NCI-H2171 treated with DMSO at 0.1 percent for 48 hours (cell line): ENCODE measurements at regions not wholly inside any gene's neighbourhood (a gene's known extent, or its start where the extent isn't known, plus 50 kb on each side); places are given as distances from the start of the nearest gene placed in this dataset.

Experiments used
- DNase-seq: peaks from one replicate; lab custom pipeline; 2025; lab: John Stamatoyannopoulos, UW

DNA sequence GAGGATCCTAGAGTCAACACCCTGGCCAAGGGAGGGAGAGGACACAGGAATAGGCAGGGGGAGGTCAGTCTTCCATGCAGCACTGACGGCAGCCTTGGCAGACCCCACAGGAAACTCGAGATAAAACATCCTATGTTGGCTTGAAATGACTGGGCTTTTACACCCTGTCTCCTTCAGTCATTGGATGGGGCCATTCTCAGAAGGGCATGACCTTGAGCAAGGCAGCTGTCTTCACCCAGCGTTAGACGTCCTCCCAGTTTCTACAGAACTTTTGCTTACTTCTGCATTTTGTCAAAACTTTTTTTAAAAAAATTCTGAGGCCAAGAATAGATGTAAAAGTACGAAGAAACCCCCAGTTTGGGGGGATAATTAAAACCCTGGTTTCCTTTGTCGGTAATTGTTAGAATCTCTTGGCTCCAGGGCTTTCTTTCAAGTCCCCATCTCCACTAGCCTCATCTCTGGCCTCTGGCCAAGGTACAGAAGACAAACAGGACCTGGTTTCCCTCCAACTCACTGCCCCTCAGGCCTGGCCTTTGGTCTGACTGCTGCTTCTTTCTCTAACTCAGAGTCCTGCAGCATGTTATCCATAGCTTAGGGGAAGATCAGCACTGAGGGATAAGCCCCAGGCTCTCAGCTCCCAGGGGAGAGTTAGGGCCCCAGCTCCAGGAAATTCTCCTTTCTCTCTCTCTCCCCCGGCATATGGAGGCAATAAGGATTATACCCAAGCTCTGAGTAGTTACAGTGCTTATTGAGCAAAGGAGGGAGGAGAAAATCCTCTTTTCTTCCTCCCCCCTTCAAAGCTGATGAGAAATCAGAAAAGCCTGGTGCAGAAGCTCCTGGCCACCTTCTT, 51.6 kb upstream of the KCND3 start:
- DNase-seq: no peak

- DNase-seq: no peak
Measured at GRCh38 chr1:112043901-112044300, 54.4 kb upstream of the KCND3 start.

DNA sequence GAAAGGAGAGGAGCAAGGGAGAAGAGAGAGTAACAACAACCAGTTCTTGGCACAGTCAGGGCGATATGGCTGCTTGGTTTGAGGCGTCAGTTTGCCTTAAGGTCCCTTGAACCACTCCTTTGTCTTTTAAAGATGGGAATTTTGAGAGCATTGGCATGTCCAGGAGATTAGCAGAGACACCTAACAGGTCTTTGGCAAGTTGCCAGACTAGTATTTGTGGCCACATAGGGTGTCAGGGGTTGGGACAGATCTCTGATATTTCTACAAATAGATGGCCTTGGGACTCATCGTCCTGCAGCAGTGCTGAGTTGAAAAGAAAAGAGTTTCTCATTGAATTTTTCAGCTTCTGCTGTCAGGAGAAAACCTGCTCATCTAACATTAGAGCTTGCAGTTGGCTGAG, 55.3 kb upstream of the KCND3 start:
- no peak for DNase-seq

DNA sequence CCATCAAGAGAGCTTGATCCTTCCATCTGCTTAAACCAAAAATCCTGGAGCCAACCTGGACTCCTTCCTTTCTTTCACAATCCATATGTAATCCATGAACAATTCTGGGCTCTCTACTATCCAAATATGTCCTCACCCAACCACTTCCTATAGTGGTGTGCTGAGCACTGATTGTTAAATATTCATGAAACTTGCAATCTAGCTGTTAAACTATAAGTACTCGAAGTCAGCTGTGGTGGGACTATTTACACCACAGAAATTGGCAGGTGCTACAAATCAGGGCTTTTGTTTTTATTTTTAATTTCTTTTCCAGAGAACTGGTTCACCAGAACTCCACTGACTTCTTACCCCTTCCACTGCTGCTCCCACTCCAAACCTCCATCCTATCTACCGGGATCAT, 57.2 kb upstream of the KCND3 start:
- DNase-seq: no peak

DNA sequence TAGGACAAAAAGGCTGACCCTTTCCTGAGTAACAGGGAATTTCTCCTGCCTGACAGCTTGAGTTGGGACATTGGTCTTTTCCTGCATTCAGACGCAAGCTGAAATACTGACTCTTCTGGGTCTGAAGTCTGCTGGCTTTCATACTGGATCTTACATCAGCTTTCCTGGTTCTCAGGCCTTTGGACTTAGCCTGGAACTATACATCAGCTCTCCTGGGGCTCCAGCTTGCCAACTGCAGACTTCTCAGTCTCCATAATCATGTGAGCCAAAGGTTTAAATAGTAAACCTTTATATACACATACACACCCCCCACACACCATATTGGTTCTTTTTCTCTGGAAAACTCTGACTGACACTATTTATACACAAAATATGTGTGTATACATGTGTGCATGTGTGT, 59.0 kb upstream of the KCND3 start:
- DNase-seq: no peak

DNA sequence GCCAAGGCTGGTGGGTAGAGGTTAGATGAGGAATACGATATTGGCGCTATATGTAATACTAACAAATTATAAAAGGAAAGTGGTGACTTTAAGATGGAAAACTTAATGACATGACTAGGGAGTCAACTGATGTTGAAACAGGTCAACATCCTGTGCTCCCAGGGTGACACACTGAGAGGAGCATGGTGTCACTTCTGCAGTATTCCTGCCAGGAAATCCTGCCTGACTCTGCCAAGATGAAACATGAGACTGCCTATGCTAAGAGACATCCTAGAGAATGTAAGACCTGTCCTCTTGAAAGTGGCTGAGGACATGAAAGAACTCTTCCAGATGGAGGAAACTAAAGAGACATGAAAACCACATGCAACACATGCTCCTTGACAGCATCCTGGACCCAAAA, 65.0 kb upstream of the KCND3 start:
- peak; percentile 46 for DNase-seq

- DNase-seq: no peak
Measured at GRCh38 chr1:112056354-112056753, 66.9 kb upstream of the KCND3 start.

DNA sequence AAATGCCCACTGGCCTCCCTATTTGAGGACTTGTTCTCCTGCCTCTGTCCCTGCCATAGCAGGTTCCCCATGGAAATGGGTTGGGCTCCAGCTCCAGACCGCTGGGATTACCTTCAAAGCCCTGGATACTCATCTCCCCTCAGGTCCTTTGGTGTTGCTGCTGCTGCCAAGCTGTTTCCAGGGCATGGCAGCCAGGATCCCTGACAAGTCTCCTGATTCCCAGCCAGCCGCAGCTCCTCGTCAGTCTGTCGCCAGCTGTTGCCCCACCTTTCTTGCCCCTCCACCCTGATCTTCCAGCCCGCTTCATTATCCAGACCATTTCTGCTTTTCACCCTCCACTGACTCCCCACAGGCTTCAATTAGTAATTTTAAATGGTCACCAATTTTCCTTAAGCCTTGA, 68.3 kb upstream of the KCND3 start:
- peak; percentile 14 for DNase-seq

DNA sequence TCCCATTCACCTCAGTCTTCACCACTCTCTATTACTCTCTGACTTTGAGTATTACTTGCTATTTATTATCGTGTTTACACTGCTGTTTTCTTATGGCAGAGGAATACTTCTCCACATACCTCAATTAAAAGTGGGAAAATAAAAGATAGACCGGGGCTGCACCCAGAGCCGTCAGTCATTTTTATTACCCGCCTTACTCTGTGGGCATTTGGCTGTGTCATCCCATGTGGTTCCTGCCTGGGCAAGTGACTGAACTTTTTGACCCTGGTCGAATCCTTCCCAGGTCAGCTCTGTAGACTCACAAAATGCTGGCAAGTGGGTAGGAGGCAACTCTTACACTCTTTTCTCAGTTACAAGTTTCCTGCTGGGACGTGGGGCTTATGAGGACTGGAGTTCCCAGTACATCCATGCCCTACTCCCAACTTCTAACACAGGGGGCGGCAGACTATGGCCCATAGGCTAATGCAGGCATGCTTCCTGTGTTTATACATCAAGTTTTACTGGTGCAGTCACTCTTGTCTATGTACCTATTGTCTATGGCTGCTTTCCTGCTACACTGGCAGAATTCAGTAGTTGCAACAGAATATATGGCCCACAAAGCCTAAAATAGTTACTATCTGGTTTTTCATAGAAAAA, 69.5 kb upstream of the KCND3 start:
- DNase-seq: no peak

DNA sequence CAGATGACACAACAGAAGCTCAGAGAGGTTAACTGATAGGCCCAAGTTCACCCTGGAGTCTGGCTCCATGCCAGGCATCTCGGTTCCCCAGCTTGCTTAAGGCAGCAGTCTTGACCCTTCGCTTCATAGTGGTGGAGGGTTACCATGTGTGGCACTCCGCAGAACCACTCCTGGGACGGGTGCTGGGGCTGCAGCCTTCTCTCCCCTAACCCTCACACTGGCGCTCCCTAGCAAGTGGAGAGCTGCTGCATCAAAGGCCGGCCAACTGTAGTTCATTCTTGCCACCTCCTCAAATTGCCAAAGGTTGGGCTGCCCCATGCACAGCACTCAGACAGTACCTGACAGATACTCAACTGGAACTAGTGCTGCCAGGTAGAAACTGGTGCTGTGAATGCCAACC, 70.2 kb upstream of the KCND3 start:
- DNase-seq: no peak

DNA sequence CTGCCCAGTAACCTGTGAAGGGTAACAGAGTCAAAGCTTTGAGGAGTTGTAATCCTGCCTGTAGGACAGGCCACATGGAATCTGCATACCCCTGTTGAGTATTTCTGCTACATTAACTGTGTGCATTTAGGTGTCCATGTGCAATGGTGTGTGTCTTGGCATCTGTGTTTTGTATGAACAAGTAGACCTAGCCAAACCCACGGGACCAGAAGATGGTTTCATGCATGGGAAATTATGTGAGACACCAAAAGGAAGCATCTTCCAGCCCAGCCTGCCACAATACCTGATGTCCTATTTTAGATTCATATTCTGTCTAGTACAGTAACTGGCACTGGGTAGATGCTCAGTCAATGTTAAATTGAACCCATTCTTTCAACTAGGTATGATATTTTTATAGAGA, 70.8 kb upstream of the KCND3 start:
- DNase-seq: peak; percentile 3

DNA sequence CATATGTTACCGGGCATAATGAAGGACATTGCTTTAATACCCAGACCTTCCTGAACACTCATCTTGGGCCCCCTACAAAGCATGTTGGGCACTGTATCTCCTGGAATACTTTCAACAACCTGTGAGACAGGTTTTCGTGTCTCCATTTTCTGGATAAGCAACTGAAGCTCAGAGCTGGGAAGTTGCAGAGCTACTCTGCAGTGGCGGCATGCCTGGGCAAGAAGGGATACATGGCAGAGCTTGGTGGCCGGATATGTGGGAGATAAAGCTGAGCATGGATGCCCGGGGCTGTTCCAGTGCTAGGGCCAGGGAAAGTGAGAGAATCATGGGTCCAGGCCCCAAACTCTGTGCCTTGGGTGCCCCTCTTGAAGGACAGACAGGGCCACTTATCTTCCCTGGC, 71.6 kb upstream of the KCND3 start:
- no peak for DNase-seq

DNA sequence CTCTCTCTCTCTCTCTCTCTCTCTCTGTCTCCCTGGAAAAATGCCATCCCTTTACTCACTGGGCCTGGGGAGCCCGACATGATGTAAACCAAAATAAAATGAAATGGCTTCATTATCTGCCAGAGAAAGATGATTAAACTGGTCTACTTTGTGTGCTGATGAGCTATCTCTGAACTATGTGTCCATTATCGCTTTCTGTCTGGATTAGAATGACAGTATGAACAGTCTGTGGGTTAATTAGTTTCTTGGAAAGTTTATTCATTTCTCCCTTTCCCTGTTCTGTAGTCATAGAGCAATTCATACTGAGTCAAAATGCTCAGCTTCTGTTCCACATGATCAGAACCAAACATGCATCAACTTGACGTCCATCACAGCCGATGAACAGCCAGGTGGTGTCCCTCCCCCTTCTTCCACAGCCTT, 72.4 kb upstream of the KCND3 start:
- DNase-seq: no peak

DNA sequence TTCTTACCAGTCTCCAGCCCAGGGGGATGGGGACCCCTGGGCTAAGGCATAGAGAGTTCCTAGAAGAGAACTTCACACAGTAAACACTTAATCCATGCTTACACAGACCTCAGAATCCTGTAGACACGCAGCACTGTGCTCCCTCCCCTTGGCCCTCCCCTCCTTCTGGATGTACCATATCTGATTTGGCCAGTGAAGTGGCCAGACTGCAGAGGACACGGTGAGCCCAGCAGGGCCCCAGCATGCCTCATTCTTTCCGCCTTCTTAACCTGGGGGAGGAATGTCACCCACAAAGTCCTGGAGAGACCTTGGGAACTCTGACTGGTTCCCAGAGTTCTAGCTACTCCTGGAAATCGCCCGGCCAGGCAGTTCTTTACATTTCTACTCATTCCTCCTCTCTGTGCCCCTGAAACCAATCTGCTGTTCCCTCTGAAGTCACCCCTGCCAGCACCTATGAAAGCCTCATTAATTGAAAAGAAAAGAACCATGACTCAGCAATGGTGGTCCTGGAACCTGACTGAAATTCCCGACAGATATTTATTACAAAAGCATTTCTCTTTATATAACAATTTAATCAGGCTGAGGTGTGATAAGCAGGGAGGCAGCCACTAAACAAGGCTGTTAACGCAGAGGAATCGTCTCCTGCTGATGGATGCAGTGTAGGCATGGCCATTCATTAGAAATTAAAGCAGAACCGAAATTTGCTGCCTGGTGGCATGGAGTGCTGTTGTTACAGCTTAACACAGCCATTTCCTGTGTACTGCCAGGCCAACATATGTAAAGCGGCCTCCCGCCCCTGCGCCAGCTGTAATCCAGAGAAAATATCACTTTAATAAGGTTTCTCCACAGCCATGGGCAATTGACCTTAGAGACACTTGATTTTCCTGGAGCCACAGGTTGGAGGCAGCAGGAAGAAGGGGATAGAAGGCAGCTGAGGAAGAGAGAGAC, 74.6 kb upstream of the KCND3 start:
- DNase-seq: no peak

DNA sequence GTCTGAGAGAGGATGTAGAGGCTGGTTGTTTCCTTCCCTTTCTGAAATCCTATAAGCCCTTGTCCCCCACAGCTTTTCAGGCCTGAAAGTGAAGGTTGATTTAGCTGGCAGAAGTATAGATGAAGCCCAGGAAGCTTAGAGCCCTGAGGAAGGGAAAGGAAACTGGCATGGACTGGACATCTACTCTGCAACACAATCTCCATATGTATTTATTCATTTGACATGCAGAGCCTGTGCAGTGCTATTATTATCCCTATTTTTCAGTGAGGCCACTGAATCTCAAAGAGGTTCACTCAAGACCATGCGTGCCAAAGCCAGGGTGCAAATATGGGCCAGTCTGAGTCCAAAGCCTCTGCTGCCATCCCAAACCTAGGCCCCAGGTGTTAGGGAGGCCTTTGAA, 78.5 kb upstream of the KCND3 start:
- DNase-seq: no peak

- DNase-seq: no peak
Measured at GRCh38 chr1:112070677-112071076, 81.2 kb upstream of the KCND3 start.

DNA sequence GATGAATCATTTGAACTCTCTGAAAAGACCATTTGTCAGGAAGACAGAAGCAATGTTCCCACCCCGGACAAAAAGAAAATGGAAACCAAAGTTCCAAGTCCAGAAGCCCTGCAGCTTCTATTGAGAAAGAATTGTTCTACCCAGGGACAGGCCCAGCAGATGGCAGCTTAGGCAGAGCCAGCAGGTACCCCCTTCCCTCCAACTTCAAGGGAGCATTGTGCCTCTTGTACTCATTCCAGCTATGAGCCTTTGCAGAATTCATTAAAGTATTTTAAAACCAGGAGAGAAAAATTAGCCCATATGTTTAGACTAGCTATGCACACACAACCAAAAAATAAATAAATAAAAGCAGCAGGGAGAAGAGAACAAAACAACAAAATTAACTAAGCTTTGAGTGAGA, 85.2 kb upstream of the KCND3 start:
- DNase-seq: no peak

DNA sequence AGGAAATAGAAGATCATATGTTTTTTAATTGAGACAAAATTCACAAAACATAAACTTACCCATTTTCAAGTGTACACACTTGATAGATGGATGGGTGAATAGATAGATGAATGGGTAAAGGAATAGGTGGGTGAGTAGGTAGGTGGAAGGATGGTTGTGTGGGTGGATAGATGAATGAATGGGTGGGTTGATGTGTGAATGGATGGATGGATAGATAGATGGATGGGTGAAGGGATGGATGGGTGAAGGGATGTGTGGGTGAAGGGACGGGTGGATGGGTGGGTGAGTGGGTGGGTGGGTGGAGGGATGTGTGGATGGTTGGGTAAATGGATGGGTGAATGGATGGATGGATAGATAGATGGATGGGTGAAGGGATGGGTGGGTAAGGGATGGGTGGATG, 86.1 kb upstream of the KCND3 start:
- no peak for DNase-seq

DNA sequence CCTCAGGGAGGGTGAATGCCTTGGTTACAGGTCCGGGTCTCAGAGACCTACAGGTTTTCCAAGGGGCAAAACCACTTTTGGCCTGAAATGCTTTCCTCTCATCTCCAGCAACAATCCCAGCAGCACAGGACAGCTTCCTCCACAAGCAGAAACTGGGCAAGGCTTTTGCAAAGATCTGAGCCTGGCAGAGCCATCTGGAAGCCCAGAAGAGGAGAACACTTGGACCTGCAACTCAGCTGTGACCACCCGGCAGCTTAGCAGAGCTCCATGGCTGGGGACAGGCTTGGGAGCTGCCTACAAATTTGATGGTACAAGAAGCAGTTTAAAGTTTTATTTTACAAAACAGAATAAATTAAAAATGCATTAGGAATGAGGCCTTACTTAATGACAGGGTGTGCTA, 90.0 kb upstream of the KCND3 start:
- DNase-seq: no peak

DNA sequence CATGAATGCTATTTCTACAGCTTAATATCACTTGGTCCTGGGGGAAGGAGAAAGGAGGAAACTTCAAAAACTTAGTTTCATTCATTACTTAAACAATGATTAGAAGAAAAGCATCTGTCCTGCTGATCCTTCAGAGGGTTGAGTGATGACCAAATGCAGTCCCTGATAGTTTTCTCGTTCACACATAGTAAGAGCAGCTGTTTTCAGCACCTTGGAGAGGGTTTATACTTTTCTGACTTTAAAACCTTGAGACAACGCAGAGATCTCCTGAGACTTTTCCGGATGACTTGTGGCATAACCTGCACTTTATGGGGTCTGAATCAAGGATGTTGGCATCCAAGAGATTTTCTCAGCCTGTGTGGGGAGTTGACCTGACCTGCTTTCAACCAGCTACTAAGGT, 94.0 kb upstream of the KCND3 start:
- DNase-seq: no peak

DNA sequence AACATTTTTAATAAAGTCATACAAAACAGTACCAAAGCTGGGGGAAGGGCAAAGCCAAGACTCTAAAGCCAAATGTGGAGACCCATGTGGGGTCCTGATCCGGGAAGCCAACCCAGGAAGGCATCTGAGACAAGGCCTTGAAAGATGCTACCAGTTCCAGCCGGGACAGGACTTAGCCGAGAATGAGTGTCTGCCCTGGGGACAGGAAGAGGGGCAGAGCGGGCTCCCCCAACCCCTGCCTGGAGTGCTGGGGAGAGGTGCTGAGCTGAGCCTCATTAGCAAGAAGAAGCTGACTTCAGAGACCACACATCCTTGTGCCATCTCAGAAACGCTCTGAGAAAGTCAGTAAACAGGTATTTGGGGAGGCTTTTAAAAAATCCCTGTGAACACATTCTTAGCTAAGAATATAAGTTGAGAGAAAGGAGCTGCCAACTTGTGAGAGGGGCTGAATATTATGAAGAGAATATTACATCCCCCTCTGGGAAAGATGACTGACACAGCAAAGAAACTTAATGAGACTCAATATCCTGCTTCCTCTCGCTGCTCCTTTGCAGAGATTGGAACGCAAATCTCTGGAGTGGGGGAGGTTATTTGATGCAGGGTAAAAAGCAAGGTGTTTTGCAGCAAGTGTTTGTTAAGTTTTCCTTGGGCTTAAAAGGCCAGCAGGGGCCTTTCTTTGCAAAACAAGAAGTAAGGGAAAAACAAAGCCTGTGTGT, 103.3 kb upstream of the KCND3 start:
- DNase-seq: no peak

GRCh38 chr1:112093372-112093694, 103.9 kb upstream of the KCND3 start:
- no peak for DNase-seq
